Astrocyte of the cerebellum (primary cell): ENCODE measurements at regions not wholly inside any gene's neighbourhood (a gene's known extent, or its start where the extent isn't known, plus 50 kb on each side); places are given as distances from the start of the nearest gene placed in this dataset.

Experiments used
- DNase-seq: peaks from one replicate; pipeline ENCODE4 v3.0.0-alpha.2; 2011; ENCODE audit warnings: low read depth
- H3K4me3 ChIP-seq: 2 replicates; pipeline ENCODE4 v1.5.1; 2011; ENCODE audit warnings: mild to moderate bottlenecking, low read depth, low read length, moderate library complexity
- in situ Hi-C: cut with HindIII; loops from 2 replicates; pipeline ENCODE4 v1.10.0; 2017; ENCODE audit warnings: low sequenced_read_pairs
- TF ChIP-seq, protein P1 (sequence below): IDR thresholded peaks from 2 replicates; pipeline ENCODE4 v1.5.1; 2012; ENCODE audit warnings: low read length, low read depth, moderate library complexity, mild to moderate bottlenecking; ENCODE audit errors: missing control alignments

DNA sequence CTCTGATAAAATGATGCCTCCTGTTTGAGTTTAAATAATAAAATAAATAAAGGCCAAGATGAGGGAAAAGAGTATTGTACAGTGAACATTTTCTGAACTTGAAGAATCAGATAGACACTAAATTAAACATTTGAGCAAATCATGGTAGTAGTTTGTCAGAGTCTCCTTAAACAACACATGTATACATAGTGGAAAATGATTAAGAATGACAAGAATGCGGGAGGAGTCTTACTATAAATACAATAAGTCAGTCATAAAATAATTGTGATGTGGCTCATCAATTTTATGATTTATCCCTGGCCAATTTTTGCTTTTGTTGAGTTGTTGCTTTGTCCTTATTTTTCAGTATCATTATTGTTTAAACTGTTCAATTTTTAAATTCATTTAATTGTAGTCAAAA, 158.0 kb upstream of the TMC3 start:
- in situ Hi-C loops, result no loop called here
- no peak overlapping the region for H3K4me3 ChIP-seq
- TF ChIP-seq, protein P1, sequence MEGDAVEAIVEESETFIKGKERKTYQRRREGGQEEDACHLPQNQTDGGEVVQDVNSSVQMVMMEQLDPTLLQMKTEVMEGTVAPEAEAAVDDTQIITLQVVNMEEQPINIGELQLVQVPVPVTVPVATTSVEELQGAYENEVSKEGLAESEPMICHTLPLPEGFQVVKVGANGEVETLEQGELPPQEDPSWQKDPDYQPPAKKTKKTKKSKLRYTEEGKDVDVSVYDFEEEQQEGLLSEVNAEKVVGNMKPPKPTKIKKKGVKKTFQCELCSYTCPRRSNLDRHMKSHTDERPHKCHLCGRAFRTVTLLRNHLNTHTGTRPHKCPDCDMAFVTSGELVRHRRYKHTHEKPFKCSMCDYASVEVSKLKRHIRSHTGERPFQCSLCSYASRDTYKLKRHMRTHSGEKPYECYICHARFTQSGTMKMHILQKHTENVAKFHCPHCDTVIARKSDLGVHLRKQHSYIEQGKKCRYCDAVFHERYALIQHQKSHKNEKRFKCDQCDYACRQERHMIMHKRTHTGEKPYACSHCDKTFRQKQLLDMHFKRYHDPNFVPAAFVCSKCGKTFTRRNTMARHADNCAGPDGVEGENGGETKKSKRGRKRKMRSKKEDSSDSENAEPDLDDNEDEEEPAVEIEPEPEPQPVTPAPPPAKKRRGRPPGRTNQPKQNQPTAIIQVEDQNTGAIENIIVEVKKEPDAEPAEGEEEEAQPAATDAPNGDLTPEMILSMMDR, result no peak
- no peak for DNase-seq

DNA sequence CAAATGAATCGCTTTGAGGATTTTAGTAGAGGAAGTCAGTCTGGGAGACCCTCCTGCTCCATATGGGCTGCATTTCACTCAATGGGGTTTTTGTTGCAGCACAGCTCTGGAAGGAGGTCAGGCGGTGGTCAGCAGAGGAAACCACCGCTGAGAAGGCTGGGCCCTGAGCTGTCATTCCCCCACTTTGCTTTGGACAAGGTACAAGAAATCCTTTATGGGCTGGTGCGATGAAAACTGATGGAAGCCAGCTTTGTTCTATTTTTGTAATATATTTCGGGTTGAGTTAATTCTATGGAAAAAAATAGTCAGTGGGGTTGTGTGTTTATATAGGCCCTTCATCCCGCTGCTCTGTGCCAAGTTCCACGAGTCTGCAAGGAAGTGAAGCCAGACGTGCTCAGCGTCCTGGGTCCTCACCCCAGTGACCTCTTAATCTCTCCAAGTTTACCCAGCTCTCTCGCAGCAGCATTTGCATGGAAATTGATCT, 157.1 kb upstream of the TMC3 start:
- TF ChIP-seq, protein P1, result no peak
- DNase-seq, result peak; percentile 15
- in situ Hi-C loops, result no loop called here
- no peak overlapping the region for H3K4me3 ChIP-seq

DNA sequence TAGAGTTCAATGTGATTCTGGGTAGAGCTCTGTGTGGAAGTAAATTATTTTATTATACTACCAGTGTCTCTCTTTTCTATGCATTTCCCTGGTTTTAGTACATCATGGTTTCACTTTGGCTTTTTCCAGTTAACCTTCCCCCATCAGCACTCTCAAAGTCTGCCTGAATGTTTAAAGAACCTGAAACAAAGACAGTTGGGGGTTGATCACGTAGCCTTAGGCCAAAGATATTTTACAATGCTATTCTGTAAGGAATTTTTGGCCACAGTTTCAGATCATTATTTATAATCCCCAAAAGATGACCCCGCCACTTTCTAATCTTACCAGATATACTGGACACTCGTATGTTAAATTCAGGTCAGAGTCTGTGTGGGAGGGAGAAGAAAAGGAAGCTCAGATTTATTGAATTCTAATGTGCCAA, 156.3 kb upstream of the TMC3 start:
- DNase-seq, result no peak
- TF ChIP-seq, protein P1, result no peak
- H3K4me3 ChIP-seq, result no peak overlapping the region
- in situ Hi-C loops, result no loop called here

DNA sequence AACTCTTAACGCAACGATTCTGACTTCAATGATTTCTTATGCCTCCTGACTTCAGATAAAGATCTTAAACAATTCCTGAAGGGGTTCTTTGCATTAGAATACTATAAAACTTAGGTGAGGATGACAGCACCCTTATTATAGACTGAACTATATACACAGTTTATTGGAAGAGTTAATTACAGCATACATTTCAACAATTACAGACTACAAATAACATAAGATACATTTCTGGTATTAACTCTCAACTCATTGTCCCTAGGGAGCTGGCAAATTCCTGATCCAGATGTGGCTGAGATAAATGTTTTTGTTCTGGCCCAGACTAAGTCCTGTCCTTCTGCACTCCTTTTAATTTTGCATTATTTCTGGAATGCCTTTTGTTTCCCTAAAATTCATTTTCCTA, 155.5 kb upstream of the TMC3 start:
- in situ Hi-C loops, result no loop called here
- H3K4me3 ChIP-seq, result no peak overlapping the region
- TF ChIP-seq, protein P1, result no peak
- DNase-seq, result no peak

DNA sequence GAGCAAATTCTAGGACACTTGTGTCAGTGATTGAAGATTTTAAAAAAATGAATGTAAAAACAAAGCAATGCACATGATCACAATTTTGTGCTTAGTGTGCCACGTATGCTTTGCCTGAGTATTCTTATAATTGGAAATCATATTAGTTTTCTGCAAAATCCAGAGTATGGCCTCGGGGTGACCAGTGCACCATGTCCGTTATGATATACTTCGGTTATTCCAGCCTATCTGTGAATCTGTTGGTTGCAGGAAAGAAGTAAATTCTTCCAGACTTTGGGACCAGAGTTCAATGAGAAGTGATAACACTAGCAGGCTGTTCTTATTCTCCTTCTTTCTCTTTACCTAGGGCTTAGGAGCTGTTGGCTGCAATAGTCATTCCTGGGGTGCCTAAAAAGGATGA, 152.0 kb upstream of the TMC3 start:
- in situ Hi-C loops, result no loop called here
- DNase-seq, result no peak
- no peak overlapping the region for H3K4me3 ChIP-seq
- TF ChIP-seq, protein P1, result no peak

DNA sequence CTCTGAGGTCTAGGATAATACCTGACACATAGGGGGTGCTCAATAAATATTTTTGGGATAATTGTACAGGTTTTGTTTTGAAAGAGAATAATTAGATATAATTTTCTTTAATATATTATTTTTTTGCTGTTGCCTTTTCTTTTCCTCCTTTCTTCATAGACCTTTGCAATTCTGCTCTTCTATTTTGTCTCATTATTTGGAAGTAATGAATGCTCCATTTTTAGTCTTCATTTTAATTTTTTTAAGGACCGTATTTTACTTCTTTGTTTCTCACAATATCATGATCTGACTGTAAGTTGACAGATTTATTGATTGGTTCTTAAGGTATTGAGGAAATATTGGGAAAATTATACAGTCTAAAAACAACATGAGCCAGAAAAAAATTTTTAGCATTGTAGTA, 150.5 kb upstream of the TMC3 start:
- in situ Hi-C loops, result no loop called here
- TF ChIP-seq, protein P1, result no peak
- H3K4me3 ChIP-seq, result no peak overlapping the region
- no peak for DNase-seq

DNA sequence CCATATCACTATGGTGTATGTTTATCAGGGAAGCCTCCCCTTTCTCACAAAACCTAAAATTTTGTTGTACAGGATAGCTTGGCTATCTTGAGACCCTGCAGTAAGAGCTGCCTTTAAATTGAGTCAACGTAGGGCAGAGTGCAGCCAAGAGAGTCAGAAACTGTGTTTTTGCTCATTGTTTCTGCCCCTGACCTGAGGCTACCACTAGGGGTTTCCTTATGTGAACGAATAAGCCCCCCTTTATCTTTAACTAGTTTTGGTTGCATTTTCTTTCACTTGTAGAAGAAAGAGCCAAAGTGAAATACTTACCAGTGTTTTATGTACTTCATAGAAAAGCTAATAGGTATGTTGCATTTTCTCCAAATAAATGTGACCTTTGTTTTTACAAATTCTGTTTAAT, 149.9 kb upstream of the TMC3 start:
- DNase-seq, result no peak
- no peak overlapping the region for H3K4me3 ChIP-seq
- in situ Hi-C loops, result no loop called here
- TF ChIP-seq, protein P1, result no peak
